HG02840 (cell line): ENCODE measurements at regions not wholly inside any gene's neighbourhood (a gene's known extent, or its start where the extent isn't known, plus 50 kb on each side); places are given as distances from the start of the nearest gene placed in this dataset.

ENCODE experiments used
- ATAC-seq: cut with Tn5 transposase; IDR thresholded peaks from one replicate; pipeline ENCODE4 v1.9.1; 2021; ENCODE audit warnings: mild to moderate bottlenecking, moderate library complexity, moderate number of reproducible peaks; ENCODE audit not compliant: unreplicated experiment, low FRiP score

DNA sequence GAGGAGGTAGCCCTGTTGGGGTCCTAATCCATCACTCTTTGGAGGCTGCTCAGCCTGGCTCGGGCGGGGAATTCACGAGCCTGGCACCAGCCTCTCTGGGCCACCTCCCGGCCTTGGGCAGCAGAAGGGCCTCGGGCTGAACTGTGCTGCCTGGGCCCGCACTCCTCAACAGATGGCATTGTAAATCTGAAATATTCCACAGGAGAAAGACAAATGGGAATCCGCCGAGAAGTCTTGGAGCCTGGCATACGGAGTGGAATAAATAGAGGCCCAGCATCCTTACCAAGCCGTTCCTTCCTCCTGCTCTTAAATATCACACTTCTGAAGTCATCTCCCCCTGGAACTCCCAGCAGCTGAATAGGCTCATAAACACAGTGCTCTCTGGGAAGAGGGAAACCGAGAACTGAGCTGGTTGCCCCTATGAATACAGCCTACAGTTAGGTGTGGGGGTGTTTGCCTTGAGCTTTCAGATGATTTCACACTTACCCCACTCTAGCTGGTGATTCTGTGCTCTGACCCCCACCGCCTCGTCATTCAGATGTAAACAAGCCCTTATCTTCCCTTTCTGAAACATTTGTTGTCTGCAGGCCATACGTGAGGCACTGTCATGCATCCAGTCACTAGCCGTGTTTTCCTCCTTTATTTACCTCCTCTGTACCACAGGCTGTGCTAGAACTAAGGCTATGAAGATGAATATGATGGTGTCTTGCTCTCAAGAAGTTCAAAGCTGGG lies 455.0 kb upstream of the CLINT1 start:
- no peak for ATAC-seq

DNA sequence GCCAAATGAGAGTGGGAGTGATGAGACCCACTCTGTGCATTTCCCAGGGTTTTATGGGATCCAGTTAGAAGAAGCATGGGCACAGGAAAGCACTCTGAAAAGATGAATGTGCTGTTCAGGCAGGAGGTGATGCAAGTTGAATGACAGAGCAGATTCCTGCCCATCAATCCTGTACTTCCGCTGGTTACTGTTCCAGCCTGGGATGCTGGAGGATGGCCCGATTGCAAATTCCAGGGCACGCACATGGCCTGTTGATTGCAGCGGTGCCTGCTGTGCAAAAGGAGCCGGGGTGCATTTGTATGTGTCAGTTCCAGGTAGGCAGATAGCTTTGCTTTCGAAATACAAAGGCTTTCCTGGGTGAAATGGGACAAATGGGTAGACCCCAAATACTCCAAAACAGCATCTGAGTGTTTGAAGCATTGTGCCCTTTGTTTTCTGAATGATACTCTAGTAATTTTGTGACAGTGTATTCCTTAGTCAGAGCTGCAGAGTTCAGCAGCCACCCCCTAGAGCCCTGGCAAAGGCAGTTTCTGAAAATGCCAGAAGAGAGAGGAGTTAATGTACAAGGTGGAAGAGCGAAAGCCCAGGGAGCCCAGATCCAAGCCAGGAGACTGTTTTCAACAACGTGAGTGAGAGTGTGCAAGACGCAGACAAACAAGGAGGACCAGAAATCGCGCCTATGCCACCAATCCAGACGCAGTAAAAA lies 454.2 kb upstream of the CLINT1 start:
- no peak for ATAC-seq

DNA sequence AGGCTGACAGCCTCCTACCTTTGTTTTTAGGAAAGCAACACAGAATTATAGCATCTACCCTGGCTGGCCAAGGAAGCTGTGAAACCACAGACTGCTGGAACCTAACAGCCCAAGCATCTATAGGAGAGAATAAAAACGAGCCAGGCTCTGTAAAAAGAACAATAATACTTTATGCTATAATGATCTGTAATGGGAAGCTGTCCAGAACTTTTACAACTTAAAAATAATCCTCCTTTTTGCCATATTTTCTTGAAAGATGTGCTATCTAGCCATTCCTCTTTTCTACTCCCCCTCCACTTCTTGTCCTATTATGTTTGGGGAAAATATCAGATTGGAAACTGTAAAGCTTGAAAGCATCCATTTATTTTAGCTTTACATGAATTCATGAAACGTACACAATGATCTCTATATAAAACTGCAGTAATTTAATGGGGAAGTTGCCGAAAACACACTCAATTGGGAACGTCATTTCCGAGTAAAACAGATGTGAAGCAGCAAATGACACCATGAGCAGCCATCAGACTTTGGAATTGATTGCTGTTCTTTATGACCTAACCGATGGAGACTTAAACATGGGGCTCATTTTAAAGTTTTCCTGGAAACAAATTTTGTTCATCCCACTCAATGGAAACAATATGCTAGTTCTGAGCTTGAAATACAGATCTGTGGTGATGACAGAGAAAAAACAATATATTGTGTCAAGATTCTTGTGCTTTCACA lies 450.3 kb upstream of the CLINT1 start:
- ATAC-seq, result no peak

DNA sequence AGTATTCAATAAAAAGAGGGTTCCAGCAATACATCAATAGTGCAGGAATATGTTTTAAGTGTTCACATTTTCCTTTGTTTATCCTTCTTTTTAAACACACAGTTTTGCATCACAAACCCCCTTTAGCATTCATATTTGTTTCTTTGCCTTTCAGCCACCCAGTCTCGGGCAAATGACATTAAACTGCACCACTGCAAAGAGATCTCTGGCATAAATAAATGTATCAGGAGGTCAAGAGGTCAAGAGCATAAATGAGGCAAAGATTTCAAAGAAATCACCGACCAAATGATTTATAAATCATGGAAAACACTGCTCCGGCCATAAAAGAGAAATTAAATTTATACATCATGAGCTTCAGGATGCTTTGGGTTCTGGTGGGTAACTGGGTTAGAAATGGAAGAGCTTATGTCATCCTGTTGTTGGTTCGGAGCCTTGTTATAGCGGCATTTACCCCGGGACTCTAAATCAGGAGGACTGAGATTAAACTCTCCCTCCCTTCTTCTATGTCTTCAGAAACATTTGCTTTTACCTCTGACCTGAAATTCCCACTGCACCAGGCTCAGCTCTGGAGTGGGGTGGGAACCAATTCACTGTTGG lies 449.6 kb upstream of the CLINT1 start:
- ATAC-seq, result no peak

DNA sequence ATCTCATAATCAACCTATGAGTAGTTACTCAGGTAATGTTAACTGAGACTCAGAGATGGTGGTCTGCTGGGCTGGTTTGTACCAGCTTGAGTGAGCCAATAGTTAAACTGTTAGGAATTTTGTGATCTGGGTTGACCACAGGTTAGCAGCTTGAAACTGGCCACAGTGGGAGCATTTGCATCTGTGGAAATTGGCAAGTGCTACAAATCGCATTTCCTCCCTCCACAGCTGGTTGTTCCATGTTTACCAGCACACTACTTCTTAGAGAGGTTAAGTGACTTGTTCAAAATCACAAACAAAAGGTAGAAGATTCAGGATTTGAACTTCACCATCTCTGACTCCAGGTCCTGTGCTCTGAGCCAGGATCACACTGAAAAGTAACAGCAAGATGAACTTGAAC lies 446.9 kb upstream of the CLINT1 start:
- ATAC-seq, result no peak

DNA sequence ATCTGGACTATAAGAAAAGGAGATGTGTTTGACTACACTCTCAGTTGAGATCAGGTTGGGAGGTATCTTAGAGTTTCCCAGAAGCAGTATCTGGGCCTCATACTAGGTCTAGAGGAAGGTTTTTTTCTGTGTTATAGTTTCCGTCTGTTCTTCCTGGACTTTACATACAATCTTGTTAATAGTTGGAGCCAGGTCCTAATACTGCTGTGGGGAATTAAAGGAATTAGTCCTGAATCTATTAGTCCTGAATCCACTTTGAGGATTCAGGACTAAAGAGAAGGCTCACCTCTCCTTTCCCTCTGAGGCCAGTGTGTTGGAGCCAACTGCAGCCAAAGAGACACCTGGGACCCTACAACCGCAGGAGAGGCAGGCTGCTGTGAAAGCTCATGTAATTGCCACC lies 445.7 kb upstream of the CLINT1 start:
- no peak for ATAC-seq

DNA sequence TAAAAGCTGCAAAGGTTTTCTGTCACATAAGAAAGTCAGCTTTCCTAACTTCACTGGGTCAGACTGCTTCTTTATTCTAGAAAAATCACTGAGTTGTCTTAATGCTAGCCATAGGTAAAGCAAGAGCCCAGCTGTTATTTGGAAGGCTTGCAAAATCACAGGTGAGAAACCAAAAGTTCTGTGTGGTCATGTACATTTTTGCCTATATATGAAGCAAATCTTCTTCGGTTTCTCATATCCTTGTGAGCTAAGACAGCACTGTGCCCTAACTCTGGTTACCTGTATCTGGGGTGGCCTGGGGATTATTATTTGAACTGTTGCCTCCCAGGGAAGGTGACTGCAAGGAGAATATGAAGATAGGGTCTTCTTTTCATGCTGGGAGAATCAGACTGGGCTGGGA lies 444.9 kb upstream of the CLINT1 start:
- ATAC-seq, result no peak

DNA sequence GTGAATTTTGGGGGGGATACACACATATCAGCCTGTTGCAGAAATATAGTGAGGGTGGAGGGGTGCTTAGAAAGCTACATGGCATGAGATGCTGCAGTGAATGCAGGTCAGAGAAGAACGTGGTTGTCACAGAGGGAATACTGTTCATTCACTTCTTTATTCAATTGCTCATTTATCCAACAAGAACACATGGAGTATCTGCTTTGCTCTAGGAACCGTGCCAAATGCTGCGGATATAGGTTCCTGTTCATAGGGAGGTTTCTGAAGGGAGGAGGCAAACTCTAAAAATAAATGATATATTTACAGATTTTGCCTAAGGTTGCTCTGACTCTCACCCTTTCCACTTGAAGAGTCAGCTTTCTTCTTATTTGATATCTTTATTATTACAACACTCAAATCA lies 444.3 kb upstream of the CLINT1 start:
- ATAC-seq, result no peak

DNA sequence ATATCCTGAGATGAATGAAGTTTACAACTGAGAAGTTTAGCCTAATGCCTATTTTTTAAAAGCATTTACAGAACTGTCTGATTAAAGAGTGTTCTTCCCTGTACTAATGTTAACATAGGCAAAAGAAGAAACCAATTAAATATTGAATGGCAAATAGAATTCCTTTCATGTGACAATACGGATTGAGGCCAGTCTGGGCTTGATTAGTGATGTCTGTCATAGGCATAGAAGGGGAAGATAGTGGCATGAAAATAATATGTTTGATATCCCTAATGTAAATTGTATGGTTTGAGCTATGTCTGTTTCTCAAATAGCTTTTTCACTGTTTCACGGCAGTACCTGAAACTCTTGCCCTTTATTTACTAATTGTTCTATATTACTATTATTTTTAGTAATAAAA lies 443.1 kb upstream of the CLINT1 start:
- no peak for ATAC-seq

DNA sequence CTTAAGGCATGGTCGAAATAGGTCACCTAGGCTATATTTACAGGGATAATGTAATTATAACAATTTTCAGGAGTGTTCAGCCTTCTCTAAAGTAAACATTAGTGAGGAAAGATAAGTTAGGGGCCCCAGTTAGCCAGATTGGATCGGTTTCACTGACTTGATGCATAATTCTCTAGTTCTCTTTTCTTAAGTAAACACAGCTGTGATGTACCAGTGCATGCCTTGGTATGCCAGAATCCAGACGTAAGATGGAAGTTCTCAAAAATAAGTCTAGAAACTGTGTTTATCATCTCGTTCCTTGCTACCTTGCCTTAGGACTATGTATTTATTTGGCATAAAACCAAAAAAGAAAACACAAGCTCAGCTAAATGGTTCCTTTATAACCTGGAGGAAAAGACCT lies 442.2 kb upstream of the CLINT1 start:
- ATAC-seq, result no peak

DNA sequence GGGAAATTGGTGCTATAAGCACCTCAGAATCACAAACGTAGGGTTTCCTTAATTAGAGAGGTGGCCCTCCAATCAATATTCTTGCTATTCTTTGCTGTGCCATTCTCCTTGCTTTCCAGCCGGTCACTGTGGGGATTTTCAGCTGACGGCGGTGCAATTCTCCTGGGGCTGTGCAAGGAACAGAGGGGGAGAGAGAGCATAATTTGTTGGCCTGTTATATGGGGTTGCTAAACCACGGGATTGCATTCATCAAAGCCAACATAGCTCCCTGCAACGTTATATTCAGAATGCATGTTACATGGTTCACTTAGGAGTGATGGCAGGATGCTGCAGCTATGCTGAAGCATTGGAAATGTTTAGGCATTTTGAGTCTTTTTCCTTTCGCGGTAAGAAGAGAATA lies 441.3 kb upstream of the CLINT1 start:
- no peak for ATAC-seq

DNA sequence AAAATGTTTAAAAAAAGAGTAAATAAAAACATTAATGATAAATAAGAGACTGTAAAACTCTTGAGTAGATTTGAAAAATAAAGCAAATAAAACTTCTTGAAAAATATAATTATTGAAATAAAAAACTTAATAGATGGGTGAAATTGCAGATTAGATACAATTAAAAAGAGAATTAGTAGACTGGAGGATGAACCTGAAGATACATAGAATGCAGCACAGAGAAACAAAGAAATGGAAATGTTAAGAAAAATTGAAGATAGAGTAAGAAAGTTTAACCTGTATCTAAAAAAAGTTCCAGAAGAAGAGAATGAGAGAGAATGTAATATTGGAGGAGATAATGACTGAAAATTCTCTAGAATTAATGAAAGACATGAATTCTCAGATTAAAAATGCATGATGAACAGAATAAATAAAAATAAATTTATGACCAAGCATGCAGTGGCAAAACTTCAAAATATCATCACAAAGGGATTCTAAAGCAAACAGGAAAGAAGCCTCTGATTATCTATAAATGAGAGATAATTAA lies 438.1 kb upstream of the CLINT1 start:
- no peak for ATAC-seq

DNA sequence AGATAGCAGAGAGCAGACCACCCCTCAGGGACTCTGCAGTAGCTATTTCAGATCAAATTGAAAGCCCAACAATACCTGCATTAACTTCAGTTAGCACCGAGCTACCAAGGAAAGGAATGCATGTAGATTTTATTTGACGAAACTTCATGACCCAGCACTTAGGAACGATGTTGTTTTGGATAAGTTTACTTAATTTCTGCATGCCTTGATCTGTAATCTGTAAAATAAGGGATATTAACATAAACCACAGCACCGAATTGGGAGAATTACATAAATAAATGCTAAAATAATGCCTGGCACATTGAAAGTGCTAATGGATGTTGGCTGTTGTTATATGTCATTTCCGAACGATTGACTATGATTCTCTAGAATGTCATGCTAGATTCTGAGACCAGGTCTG lies 435.8 kb upstream of the CLINT1 start:
- no peak for ATAC-seq

DNA sequence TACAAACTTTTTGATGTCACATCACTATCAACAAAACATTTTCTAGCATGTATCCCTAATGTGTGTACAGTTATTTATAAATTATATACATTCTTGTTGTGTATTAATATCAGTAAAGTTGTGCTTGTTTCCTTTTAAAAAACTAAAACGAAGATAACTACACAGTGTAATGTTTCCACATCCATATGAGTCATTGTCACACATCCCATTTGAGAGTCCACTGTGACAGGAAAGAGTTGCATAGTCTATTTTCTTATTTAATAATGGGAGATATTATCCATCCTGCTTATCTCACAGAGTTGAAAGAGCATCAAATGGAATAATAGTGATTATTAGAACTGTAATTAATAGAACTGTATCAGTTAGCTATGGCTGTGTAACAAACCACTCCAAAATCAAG lies 434.0 kb upstream of the CLINT1 start:
- ATAC-seq, result no peak

DNA sequence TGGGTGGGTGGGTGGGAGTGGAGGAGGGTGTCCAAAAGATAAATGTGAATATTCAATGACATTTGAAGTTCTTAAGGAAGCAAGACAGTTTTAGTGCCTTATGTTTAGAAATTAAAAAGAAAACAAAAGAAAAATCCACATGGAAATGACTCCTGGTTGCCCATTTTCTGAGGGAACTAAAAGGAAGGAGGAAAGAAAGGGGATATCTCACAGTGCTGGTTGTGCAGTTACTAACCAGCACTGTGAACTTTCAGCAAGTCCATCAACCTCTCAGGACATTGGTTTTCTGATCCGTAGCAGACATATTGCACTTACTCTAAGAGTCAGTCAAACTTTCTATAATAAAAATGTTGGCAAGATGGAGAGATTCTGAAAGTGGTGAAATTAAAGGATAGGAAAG lies 431.0 kb upstream of the CLINT1 start:
- ATAC-seq, result no peak

DNA sequence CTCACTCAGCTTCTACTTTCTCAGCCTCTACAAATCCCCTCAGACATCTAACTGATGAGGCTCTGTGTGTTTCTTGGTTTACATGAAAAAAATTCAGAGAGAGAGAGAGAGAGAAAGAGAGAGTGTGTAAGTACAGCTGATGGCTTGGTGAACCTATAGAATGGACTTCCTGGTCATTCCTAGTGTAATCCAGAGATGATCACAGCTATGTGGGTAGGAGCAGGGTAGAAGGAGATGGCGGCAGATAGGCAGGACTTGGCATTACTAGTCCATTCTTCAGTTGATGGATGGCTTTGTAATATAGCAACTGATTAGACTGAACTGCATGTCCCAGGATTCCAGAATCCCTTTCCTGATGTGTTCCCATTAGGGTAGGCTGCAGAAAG lies 429.3 kb upstream of the CLINT1 start:
- no peak for ATAC-seq

DNA sequence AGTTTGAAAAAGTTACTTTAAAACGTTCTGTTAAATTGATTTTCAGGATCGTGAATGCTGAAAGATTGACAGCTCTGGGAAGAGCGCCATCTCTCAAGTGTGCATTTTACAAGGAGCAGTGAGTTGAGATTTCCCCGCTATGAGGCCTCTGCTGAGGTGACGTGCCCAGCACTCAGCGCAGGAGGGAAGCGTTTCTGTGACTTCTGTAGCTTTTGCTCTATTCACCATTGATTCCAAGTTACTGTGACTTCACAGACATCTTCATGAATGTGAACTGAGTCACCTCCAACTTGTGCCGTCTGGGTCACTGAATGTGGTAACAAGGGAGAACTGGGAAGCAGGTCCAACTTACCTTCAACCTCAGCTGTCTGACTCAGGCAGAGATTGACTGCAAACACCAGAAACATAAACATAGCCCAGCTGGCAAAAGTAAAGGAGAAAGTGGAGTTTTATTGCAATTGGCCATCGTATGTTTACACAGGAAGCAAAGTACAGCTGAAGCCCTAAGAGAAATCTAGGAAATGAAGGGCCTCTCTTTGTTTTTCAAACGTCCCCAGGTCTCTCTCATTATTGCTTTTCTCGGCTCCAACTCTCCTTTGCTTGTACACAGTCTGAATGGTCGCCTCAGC lies 428.8 kb upstream of the CLINT1 start:
- ATAC-seq, result no peak

DNA sequence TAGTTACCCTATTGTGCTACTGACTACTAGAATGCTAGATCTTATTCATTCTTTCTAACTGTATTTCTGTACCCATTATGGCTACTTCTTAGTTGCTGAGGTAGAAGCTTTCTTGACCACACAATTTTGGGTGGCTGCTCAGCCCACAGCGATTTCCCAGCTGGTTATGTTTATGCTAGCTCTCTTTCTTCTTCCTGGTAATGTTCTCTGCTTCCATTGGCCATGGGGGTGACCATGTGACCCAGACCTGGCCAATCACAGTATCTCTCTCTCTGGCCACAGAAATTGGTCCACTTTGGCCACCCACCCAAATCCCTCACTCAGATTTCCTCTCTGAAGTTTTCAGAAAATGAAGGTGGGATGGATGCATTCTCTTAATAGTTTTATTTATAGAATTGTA lies 427.9 kb upstream of the CLINT1 start:
- ATAC-seq, result no peak

DNA sequence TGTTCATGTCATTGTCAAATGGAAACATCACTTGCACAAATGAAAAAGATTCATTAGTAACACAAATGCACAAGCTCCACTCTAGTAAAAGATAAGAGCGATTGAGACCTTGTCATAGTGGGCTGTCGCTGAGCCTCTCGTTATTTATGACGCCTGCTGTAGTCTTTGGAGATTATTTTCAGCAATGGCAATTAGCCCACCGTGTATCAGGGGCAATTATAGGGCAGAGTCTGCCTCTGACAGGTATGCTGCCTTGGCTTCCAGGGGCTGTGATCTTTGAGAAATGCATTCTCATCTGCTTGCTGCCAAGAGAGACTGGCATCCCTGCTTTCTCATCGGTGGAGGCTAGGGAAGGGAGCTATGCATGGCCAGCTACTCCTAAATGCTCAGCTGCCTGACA lies 426.8 kb upstream of the CLINT1 start:
- ATAC-seq, result no peak

DNA sequence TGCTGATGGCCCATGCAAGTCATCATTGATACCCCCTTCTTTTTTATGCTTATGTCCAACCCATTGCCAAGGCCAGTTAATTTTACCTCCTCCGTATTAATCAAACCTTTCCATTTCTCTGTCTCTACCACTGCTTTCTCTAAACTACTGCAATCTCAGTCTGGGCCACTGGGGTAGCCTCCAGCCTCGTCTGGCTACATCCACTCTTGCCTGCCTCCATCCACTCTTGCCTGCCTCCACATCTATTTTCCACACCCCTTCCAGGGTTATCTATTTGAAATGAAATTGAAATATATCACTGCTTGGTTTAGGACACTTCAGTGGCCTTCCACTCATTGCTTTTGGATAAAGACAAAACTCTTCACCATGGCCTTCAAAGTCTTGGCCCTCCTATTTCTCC lies 425.3 kb upstream of the CLINT1 start:
- no peak for ATAC-seq

DNA sequence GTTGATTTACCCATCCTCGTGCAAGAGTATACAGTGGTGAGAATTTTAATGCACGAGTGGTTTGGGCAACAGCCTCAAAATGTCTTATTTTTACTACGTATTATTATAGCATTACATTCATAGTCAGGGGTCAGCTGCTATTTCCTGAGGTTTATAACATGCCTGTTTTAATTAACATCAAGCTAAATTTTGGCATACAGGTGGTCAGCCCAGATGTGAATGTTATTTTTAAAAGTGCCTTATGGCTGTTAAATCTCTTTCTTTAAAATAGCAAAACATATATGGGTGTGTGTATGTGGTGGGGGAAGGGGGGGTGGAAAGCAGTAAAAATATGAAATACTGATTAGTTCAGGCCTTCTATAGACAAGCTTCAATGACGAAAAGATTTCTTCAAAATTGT lies 424.5 kb upstream of the CLINT1 start:
- no peak for ATAC-seq
